SK-N-SH (cell line): ENCODE measurements at regions not wholly inside any gene's neighbourhood (a gene's known extent, or its start where the extent isn't known, plus 50 kb on each side); places are given as distances from the start of the nearest gene placed in this dataset.

Experiments used
- CTCF ChIA-PET: fragments of 300-600, 350-600 bp; formaldehyde crosslinking; extraction: SDS; loops from one replicate; lab custom pipeline; 2021; lab: Yijun Ruan, JAX
- POLR2A ChIA-PET: fragments of 350-600 bp; sonication (Branson Sonifier 250); formaldehyde crosslinking; extraction: SDS; loops from one replicate; lab custom pipeline; 2020; ENCODE audit warnings: antibody characterized with exemption, inconsistent platforms; lab: Yijun Ruan, JAX
- DNase-seq: peaks from one replicate; pipeline ENCODE4 v3.0.0; 2012
- H2AFZ ChIP-seq: fragments of 200-600 bp; sonication (generic); 2 replicates; pipeline ENCODE4 v1.8.1; 2016; ENCODE audit warnings: antibody characterized with exemption, mild to moderate bottlenecking, low read depth
- H3F3A ChIP-seq: fragments of 200-600 bp; sonication (generic); replicated peaks from 2 replicates; pipeline ENCODE3; 2016; ENCODE audit warnings: antibody characterized with exemption, mild to moderate bottlenecking; ENCODE audit not compliant: insufficient read depth
- H3K27ac ChIP-seq, 2 experiments: fragments of 200-500 bp in 1 of 2; fragments of 200-600 bp in 1 of 2; sonication (Bioruptor generic) in 1 of 2; sonication (generic), shearing (Covaris generic) in 1 of 2; 2 replicates each; pipeline versions ENCODE4 v1.5.1 to v1.6.1; 2014 to 2016; ENCODE audit warnings: low read depth in 2 of 2, inconsistent platforms in 1 of 2, low read length in 1 of 2, mild to moderate bottlenecking in 1 of 2, mixed read lengths in 1 of 2
- H3K27me3 ChIP-seq: fragments of 200-600 bp; sonication (generic), shearing (Covaris generic); 2 replicates; pipeline ENCODE4 v1.6.1; 2016; ENCODE audit warnings: mixed run types; ENCODE audit not compliant: insufficient read depth
- H3K36me3 ChIP-seq, 2 experiments: fragments of 200-500 bp in 1 of 2; fragments of 200-600 bp in 1 of 2; sonication (Bioruptor generic) in 1 of 2; sonication (generic) in 1 of 2; replicated peaks in 1 of 2; 2 replicates each; pipeline versions ENCODE3 to v1.5.1; 2014 to 2016; ENCODE audit warnings: low read length in 1 of 2, mild to moderate bottlenecking in 1 of 2; ENCODE audit not compliant: insufficient read depth in 2 of 2, control insufficient read depth in 1 of 2
- H3K4me1 ChIP-seq, 2 experiments: fragments of 200-500 bp in 1 of 2; fragments of 200-600 bp in 1 of 2; sonication (Bioruptor generic) in 1 of 2; sonication (generic), shearing (Covaris generic) in 1 of 2; 2 replicates each; pipeline versions ENCODE4 v1.5.1 to v1.6.1; 2014 to 2016; ENCODE audit warnings: low read depth in 1 of 2, low read length in 1 of 2, mixed run types in 1 of 2; ENCODE audit not compliant: insufficient read depth in 2 of 2, control insufficient read depth in 1 of 2
- H3K4me2 ChIP-seq: fragments of 200-600 bp; sonication (generic), shearing (Covaris generic); 2 replicates; pipeline ENCODE4 v1.6.1; 2017; ENCODE audit warnings: mixed run types
- H3K4me3 ChIP-seq, 2 experiments: fragments of 200-500 bp in 1 of 2; fragments of 200-600 bp in 1 of 2; sonication (Bioruptor generic) in 1 of 2; sonication (generic), shearing (Covaris generic) in 1 of 2; 2 replicates each; pipeline versions ENCODE4 v1.5.1 to v1.8.1; 2014 to 2016; ENCODE audit warnings: low read depth in 2 of 2, inconsistent platforms in 1 of 2, low read length in 1 of 2, mild to moderate bottlenecking in 1 of 2, mixed read lengths in 1 of 2, moderate library complexity in 1 of 2
- H3K79me2 ChIP-seq: fragments of 200-600 bp; sonication (generic); 2 replicates; pipeline ENCODE4 v1.8.1; 2017; ENCODE audit warnings: mild to moderate bottlenecking; ENCODE audit not compliant: insufficient read depth
- H3K9ac ChIP-seq: fragments of 200-600 bp; sonication (generic); 2 replicates; pipeline ENCODE4 v1.6.1; 2017; ENCODE audit warnings: mixed run types
- H3K9me2 ChIP-seq: fragments of 200-600 bp; sonication (generic); 2 replicates; pipeline ENCODE4 v1.6.1; 2017; ENCODE audit warnings: mixed run types
- H3K9me3 ChIP-seq: fragments of 200-600 bp; sonication (generic); 2 replicates; pipeline ENCODE4 v1.6.1; 2017; ENCODE audit warnings: mixed run types, mild to moderate bottlenecking, moderate library complexity
- H4K20me1 ChIP-seq: fragments of 200-600 bp; sonication (generic); 2 replicates; pipeline ENCODE4 v1.6.1; 2017; ENCODE audit warnings: mild to moderate bottlenecking, mixed run types; ENCODE audit not compliant: insufficient read depth
- CHD2 ChIP-seq: fragments of 150-350 bp; IDR thresholded peaks from 2 replicates; pipeline ENCODE4 v1.6.1; 2018; ENCODE audit warnings: low read length; ENCODE audit not compliant: partially characterized antibody
- EP300 ChIP-seq, 2 experiments: IDR thresholded peaks; 2 replicates each; pipeline versions ENCODE4 v1.4.0 to v1.6.1; 2012; ENCODE audit warnings: borderline replicate concordance in 1 of 2, low read depth in 1 of 2, low read length in 1 of 2
- EZH2phosphoT487 ChIP-seq: fragments of 200-600 bp; sonication (generic); IDR thresholded peaks from 2 replicates; pipeline ENCODE4 v1.6.1; 2017; ENCODE audit warnings: low read depth, mixed run types, mild to moderate bottlenecking, antibody characterized with exemption, moderate library complexity, borderline replicate concordance
- FOSL2 ChIP-seq: IDR thresholded peaks from 2 replicates; pipeline ENCODE4 v1.4.0; 2012; ENCODE audit warnings: low read depth, mild to moderate bottlenecking, moderate library complexity, borderline replicate concordance
- FOXM1 ChIP-seq: IDR thresholded peaks from 2 replicates; pipeline ENCODE4 v1.4.0; 2012; ENCODE audit warnings: low read depth, mild to moderate bottlenecking
- GABPA ChIP-seq: IDR thresholded peaks from 2 replicates; pipeline ENCODE4 v1.4.0; 2012; ENCODE audit warnings: low read depth, mild to moderate bottlenecking
- GATA2 ChIP-seq: sonication (generic); formaldehyde crosslinking; IDR thresholded peaks from 2 replicates; pipeline ENCODE4 v1.5.0; 2020; ENCODE audit warnings: mild to moderate bottlenecking, missing genetic modification reagents
- JUND ChIP-seq: IDR thresholded peaks from 2 replicates; pipeline ENCODE4 v1.4.0; 2012
- MEF2A ChIP-seq: IDR thresholded peaks from 2 replicates; pipeline ENCODE4 v1.4.0; 2012; ENCODE audit warnings: low read depth, borderline replicate concordance
- NRF1 ChIP-seq: IDR thresholded peaks from 2 replicates; pipeline ENCODE4 v1.6.1; 2012; ENCODE audit warnings: low read depth, mild to moderate bottlenecking, low read length
- RCOR1 ChIP-seq: fragments of 150-350 bp; IDR thresholded peaks from 2 replicates; pipeline ENCODE4 v1.6.1; 2017; ENCODE audit warnings: antibody characterized with exemption, low read length
- RFX5 ChIP-seq: IDR thresholded peaks from 2 replicates; pipeline ENCODE4 v1.6.1; 2012; ENCODE audit warnings: mild to moderate bottlenecking, improper control_type of control experiment, low read length
- RXRA ChIP-seq: IDR thresholded peaks from 2 replicates; pipeline ENCODE4 v1.4.0; 2012; ENCODE audit warnings: low read depth, mild to moderate bottlenecking, borderline replicate concordance
- SMC3 ChIP-seq: IDR thresholded peaks from 2 replicates; pipeline ENCODE4 v1.6.1; 2012; ENCODE audit warnings: low read depth, low read length, improper control_type of control experiment
- TAF1 ChIP-seq: IDR thresholded peaks from 2 replicates; pipeline ENCODE4 v1.6.1; 2012; ENCODE audit warnings: low read depth, mild to moderate bottlenecking, low read length, moderate library complexity, borderline replicate concordance
- TEAD4 ChIP-seq: IDR thresholded peaks from 2 replicates; pipeline ENCODE4 v1.4.0; 2012; ENCODE audit warnings: mild to moderate bottlenecking, borderline replicate concordance; ENCODE audit not compliant: insufficient read depth
- WGBS: methylation state at CpG from one replicate; pipeline ENCODE4 v1.1.6; 2017; ENCODE audit warnings: low lambda C conversion rate; 5-methylcytosine and 5-hydroxymethylcytosine counted together
- TF ChIP-seq, protein P1 (sequence below): IDR thresholded peaks from 2 replicates; pipeline ENCODE4 v1.6.1; 2012; ENCODE audit warnings: mild to moderate bottlenecking, low read depth, low read length, moderate library complexity
- TF ChIP-seq, protein P2 (sequence below): fragments of 150-350 bp; IDR thresholded peaks from 2 replicates; pipeline ENCODE4 v1.6.1; 2016; ENCODE audit warnings: mild to moderate bottlenecking, low read depth, low read length

DNA sequence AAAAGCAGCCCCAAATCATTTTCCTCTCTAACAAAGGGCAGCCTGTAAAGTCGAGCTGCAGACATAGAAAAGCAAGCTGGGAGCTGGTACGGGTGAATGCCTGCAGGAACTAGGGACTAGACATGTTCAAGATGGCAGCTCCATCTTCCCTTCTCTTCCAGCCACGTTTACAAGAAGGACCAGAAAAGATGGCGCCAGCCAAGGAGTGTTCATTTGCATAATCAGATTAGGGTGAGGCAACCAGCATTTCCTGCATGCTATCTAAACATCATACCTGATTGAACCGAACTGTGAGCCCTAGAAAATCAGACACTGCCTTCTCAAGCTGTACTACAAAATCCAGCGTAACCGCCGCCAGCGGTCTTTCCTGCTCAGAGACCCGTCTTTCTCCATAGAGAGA lies 896.8 kb downstream of the CDH11 start:
- H3K4me2 ChIP-seq: no peak overlapping the region
- H3K4me3 ChIP-seq: no peak overlapping the region
- no peaks in the 10 kb centered on the region for H3K9me3 ChIP-seq
- no peaks in the 10 kb centered on the region for H3K4me1 ChIP-seq
- no peaks in the 10 kb centered on the region for H3K79me2 ChIP-seq
- no peaks in the 10 kb centered on the region for H3K9me2 ChIP-seq
- no peaks in the 10 kb centered on the region for H3F3A ChIP-seq
- DNase-seq: no peak
- WGBS: 65% methylated on average over 10 of the region's 10 CpGs
- H4K20me1 ChIP-seq: no peaks in the 10 kb centered on the region
- H3K36me3 ChIP-seq: no peaks in the 10 kb centered on the region
- no peak for TF ChIP-seq MEF2A
- TF ChIP-seq, protein P1, sequence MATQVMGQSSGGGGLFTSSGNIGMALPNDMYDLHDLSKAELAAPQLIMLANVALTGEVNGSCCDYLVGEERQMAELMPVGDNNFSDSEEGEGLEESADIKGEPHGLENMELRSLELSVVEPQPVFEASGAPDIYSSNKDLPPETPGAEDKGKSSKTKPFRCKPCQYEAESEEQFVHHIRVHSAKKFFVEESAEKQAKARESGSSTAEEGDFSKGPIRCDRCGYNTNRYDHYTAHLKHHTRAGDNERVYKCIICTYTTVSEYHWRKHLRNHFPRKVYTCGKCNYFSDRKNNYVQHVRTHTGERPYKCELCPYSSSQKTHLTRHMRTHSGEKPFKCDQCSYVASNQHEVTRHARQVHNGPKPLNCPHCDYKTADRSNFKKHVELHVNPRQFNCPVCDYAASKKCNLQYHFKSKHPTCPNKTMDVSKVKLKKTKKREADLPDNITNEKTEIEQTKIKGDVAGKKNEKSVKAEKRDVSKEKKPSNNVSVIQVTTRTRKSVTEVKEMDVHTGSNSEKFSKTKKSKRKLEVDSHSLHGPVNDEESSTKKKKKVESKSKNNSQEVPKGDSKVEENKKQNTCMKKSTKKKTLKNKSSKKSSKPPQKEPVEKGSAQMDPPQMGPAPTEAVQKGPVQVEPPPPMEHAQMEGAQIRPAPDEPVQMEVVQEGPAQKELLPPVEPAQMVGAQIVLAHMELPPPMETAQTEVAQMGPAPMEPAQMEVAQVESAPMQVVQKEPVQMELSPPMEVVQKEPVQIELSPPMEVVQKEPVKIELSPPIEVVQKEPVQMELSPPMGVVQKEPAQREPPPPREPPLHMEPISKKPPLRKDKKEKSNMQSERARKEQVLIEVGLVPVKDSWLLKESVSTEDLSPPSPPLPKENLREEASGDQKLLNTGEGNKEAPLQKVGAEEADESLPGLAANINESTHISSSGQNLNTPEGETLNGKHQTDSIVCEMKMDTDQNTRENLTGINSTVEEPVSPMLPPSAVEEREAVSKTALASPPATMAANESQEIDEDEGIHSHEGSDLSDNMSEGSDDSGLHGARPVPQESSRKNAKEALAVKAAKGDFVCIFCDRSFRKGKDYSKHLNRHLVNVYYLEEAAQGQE: no peak
- TF ChIP-seq EZH2phosphoT487: no peak
- no peak for TF ChIP-seq TAF1
- no peak overlapping the region for H3K27ac ChIP-seq
- H2AFZ ChIP-seq: 0 out of 2 replicates have a peak overlapping the region, but pooled peaks have one; percentile 27
- ChIA-PET POLR2A (no interaction called here), CTCF (no interaction called here)
- H3K9ac ChIP-seq: no peak overlapping the region
- H3K27me3 ChIP-seq: no peaks in the 10 kb centered on the region

GRCh38 chr16:64217789-64218535 lies 903.9 kb downstream of the CDH11 start:
- no peaks in the 10 kb centered on the region for H3K36me3 ChIP-seq
- no peaks in the 10 kb centered on the region for H3K4me1 ChIP-seq
- H3K9ac ChIP-seq: no peak overlapping the region
- no peak overlapping the region for H3K27ac ChIP-seq
- no peaks in the 10 kb centered on the region for H3K9me2 ChIP-seq
- WGBS: 78% methylated on average over 4 of the region's 4 CpGs
- H3K27me3 ChIP-seq: no peaks in the 10 kb centered on the region
- ChIA-PET CTCF (no interaction called here), POLR2A (no interaction called here)
- H3K79me2 ChIP-seq: no peaks in the 10 kb centered on the region
- H4K20me1 ChIP-seq: no peaks in the 10 kb centered on the region
- no peak overlapping the region for H3K4me2 ChIP-seq
- H3K9me3 ChIP-seq: no peaks in the 10 kb centered on the region
- H3K4me3 ChIP-seq: no peak overlapping the region
- no peak overlapping the region for H2AFZ ChIP-seq
- DNase-seq: no peak
- no peaks in the 10 kb centered on the region for H3F3A ChIP-seq
- TF ChIP-seq EZH2phosphoT487: no peak
- no peak for TF ChIP-seq TAF1
- TF ChIP-seq, protein P1: no peak
- TF ChIP-seq JUND: no peak
- TF ChIP-seq FOXM1: no peak
- TF ChIP-seq, protein P2, sequence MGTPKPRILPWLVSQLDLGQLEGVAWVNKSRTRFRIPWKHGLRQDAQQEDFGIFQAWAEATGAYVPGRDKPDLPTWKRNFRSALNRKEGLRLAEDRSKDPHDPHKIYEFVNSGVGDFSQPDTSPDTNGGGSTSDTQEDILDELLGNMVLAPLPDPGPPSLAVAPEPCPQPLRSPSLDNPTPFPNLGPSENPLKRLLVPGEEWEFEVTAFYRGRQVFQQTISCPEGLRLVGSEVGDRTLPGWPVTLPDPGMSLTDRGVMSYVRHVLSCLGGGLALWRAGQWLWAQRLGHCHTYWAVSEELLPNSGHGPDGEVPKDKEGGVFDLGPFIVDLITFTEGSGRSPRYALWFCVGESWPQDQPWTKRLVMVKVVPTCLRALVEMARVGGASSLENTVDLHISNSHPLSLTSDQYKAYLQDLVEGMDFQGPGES: no peak
- no peak for TF ChIP-seq CHD2
- TF ChIP-seq RXRA: no peak
- no peak for TF ChIP-seq TEAD4
- TF ChIP-seq GABPA: no peak
- TF ChIP-seq EP300 (IDR thresholded peaks at IDR 0.05; ENCODE audit: borderline replicate concordance in 1 of 2, low read depth in 1 of 2, low read length in 1 of 2): no peak
- TF ChIP-seq RFX5: no peak
- no peak for TF ChIP-seq SMC3
- no peak for TF ChIP-seq RCOR1
- TF ChIP-seq GATA2 (CRISPR knock-in tag): no peak
- TF ChIP-seq FOSL2: no peak
- no peak for TF ChIP-seq NRF1
